Osteocyte (in vitro differentiated cells): ENCODE measurements at regions not wholly inside any gene's neighbourhood (a gene's known extent, or its start where the extent isn't known, plus 50 kb on each side); places are given as distances from the start of the nearest gene placed in this dataset.

ENCODE experiments used
- DNase-seq: peaks from one replicate; pipeline ENCODE4 v3.0.0; 2021; ENCODE audit warnings: mixed read lengths; ENCODE audit not compliant: unreplicated experiment; ENCODE audit errors: extremely low spot score
- H3K27ac Mint-ChIP-seq: one replicate; pipeline ENCODE4 v1.8.0; 2021; ENCODE audit warnings: mild to moderate bottlenecking, mixed read lengths; ENCODE audit not compliant: unreplicated experiment
- H3K27me3 Mint-ChIP-seq: one replicate; pipeline ENCODE4 v1.8.0; 2021; ENCODE audit warnings: mixed read lengths; ENCODE audit not compliant: unreplicated experiment
- H3K36me3 Mint-ChIP-seq: one replicate; pipeline ENCODE4 v1.8.0; 2021; ENCODE audit warnings: mixed read lengths; ENCODE audit not compliant: unreplicated experiment
- H3K4me1 Mint-ChIP-seq: one replicate; pipeline ENCODE4 v1.8.0; 2021; ENCODE audit warnings: mixed read lengths; ENCODE audit not compliant: unreplicated experiment
- H3K4me3 Mint-ChIP-seq: one replicate; pipeline ENCODE4 v1.8.0; 2021; ENCODE audit warnings: mild to moderate bottlenecking, moderate library complexity, mixed read lengths; ENCODE audit not compliant: unreplicated experiment
- H3K9me3 Mint-ChIP-seq: one replicate; pipeline ENCODE4 v1.8.0; 2021; ENCODE audit warnings: mixed read lengths; ENCODE audit not compliant: unreplicated experiment
- TF ChIP-seq, protein P1 (sequence below): fragments of 200-600 bp; sonication (generic); IDR thresholded peaks from 2 replicates; pipeline ENCODE4 v1.5.0; 2021; ENCODE audit warnings: antibody characterized with exemption, mild to moderate bottlenecking, moderate library complexity

DNA sequence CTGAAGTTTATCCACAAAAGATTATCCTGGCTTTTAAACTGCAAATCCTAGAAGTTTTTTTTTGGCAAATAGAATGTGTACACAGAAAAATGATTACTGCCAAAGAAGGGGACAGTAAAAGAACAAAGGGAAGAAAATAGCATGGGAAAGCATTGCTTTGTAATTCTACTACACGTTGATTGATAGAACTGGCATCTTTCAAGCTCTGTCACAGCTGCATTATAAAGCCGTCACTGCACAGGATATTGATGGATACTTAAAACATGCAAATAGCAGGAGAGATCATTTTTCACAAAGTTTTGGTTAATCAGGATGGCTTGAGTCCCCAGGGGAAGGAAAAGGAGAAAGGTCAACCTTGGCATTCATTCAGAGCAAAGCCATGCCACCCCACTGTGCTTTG, 183.7 kb upstream of the RRP15 start:
- H3K27ac Mint-ChIP-seq, result no peak overlapping the region
- no peaks in the 10 kb centered on the region for H3K36me3 Mint-ChIP-seq
- no peak for DNase-seq
- peaks cover 21% of the 10 kb centered on the region for H3K9me3 Mint-ChIP-seq
- H3K4me3 Mint-ChIP-seq, result no peak overlapping the region
- TF ChIP-seq, protein P1, sequence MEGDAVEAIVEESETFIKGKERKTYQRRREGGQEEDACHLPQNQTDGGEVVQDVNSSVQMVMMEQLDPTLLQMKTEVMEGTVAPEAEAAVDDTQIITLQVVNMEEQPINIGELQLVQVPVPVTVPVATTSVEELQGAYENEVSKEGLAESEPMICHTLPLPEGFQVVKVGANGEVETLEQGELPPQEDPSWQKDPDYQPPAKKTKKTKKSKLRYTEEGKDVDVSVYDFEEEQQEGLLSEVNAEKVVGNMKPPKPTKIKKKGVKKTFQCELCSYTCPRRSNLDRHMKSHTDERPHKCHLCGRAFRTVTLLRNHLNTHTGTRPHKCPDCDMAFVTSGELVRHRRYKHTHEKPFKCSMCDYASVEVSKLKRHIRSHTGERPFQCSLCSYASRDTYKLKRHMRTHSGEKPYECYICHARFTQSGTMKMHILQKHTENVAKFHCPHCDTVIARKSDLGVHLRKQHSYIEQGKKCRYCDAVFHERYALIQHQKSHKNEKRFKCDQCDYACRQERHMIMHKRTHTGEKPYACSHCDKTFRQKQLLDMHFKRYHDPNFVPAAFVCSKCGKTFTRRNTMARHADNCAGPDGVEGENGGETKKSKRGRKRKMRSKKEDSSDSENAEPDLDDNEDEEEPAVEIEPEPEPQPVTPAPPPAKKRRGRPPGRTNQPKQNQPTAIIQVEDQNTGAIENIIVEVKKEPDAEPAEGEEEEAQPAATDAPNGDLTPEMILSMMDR, result no peak
- no peaks in the 10 kb centered on the region for H3K4me1 Mint-ChIP-seq
- no peaks in the 10 kb centered on the region for H3K27me3 Mint-ChIP-seq

DNA sequence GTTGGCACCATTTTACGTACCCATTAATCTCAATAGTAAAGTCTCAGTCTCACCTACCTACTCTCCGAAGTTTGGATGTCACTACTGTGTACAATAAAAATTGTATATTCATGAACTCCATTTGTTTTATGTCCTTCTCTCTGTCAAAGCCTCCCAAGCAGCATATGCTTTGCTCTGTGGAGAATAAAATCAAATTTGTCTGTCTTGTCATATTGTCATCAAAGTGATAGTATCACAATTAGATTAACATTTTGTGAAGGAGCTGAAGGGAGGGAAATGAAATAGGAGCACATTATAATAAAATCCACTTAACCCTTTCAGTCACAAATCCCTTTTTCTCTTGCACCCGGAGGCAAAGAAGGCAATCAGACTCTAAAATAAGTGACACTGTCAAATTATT, 177.1 kb upstream of the RRP15 start:
- TF ChIP-seq, protein P1, result no peak
- H3K9me3 Mint-ChIP-seq, result no peaks in the 10 kb centered on the region
- DNase-seq, result no peak
- no peak overlapping the region for H3K27ac Mint-ChIP-seq
- no peaks in the 10 kb centered on the region for H3K36me3 Mint-ChIP-seq
- no peaks in the 10 kb centered on the region for H3K4me1 Mint-ChIP-seq
- H3K27me3 Mint-ChIP-seq, result no peaks in the 10 kb centered on the region
- H3K4me3 Mint-ChIP-seq, result no peak overlapping the region

DNA sequence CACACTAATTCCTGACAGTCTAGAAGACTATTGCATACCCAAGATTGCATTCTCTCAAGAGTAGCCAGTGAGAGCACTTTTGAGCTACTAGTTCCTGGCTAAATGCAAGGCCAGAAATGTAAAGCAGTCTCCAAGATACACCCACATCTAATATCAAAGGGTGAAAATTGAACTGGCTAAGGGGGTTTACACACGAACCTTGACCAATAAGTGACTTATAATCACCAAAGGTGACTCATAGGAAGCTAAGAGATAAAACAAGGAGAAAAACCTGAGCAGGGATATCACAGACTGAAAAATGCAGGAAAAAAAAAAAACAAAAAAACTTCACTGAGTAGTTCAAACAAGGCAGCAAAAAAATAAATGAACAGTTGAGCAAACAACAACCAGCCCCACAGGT, 172.2 kb upstream of the RRP15 start:
- H3K27ac Mint-ChIP-seq, result no peak overlapping the region
- H3K4me1 Mint-ChIP-seq, result no peaks in the 10 kb centered on the region
- H3K36me3 Mint-ChIP-seq, result no peaks in the 10 kb centered on the region
- DNase-seq, result no peak
- TF ChIP-seq, protein P1, result no peak
- no peaks in the 10 kb centered on the region for H3K27me3 Mint-ChIP-seq
- peaks cover 6% of the 10 kb centered on the region for H3K9me3 Mint-ChIP-seq
- H3K4me3 Mint-ChIP-seq, result no peak overlapping the region

DNA sequence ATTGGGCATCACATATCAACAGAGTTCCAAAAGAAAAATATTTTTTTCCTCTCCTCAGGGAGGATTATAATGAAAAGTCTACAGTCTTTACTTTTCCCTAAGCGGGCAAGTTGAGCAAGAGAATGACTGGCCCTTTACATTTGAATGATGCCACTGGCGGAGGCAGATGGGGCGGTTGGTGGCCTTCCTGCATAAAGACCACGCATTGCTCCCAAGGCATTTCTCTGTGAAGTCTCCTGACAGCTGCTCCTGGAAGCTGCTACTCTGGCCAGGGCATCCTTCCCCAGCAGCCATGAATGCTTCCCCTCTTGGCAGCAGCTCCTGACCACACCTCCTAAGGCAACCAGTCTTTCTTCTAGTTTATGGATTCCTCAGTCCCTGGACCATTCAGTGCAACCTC, 161.1 kb upstream of the RRP15 start:
- Mint-ChIP-seq H3K27ac (no peak overlapping the region), H3K4me3 (no peak overlapping the region), H3K27me3 (peaks cover 2% of the 10 kb centered on the region), H3K36me3 (no peaks in the 10 kb centered on the region), H3K4me1 (no peaks in the 10 kb centered on the region), H3K9me3 (no peaks in the 10 kb centered on the region)
- TF ChIP-seq, protein P1, result no peak
- no peak for DNase-seq

DNA sequence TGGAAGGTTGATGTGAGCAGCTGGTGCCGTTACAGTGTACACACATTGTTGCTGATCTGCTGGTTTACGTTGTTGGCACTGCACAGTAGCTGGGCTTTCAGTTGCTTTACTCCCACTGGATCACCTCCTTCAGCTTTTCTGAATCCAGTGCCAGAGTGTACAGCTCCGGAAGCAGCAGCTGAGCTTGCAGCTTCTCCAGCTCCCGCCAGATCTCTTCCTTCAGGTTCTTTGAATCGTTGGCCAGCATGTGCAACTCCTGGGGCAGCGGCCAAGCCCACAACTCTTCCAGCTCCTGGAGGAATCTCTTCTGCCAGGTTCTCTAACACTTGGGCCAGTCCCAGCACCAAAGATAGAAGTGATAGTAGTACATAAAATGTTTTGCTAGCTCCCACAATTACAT, 149.7 kb upstream of the RRP15 start:
- H3K36me3 Mint-ChIP-seq, result no peaks in the 10 kb centered on the region

More for the DNA sequence above, 149.7 kb upstream of the RRP15 start:
- H3K27me3 Mint-ChIP-seq, result peaks cover 2% of the 10 kb centered on the region
- no peak overlapping the region for H3K27ac Mint-ChIP-seq
- H3K9me3 Mint-ChIP-seq, result no peaks in the 10 kb centered on the region
- DNase-seq, result no peak
- H3K4me3 Mint-ChIP-seq, result no peak overlapping the region
- TF ChIP-seq, protein P1, result no peak
- no peaks in the 10 kb centered on the region for H3K4me1 Mint-ChIP-seq
